ENCODE measurements at regions not wholly inside any gene's neighbourhood (a gene's known extent, or its start where the extent isn't known, plus 50 kb on each side); places are given as distances from the start of the nearest gene placed in this dataset.

DNA sequence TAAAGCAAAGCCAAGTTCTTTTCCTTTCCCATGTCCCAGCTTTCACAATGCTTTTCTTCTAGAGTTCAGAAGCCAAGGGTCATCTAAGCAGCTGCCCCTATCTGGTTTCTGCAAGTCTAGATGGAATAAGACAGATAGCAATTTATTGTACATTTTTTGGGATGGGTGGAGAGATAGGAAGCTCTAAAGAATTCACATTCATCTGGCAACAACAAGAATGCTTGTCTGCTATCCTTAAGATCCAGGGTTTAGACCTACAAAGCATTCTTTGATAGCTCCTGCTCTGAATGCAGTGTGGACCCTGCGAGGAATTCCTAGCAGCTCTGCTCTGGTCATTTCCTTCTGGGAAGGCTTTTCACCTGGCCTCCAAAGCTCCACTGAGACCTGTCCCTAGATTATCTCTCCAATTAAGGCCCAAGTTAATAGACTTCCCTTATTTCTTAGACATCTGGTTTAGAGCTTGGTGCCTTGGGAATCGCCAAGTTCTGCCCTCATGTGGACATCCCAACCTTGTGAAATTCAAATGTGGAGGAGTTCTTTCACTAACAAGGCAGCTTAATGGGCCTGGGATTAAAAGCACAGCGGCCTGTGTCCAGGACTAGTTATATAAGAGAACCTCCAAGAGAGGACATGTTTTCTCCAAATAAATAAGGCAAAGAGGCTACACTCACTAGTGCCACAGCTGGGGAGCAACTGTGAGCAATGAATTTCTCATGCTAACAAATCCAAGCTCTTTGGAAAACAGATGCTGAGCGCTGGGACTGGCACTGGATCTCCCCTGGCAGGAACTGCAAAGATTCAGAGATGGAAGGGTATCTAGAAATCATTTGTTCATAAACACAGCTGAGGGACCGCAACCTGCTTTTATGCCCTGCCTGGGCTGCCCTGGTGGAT, 384.5 kb upstream of the DDHD1 start:
- H3K27ac ChIP-seq = no peak overlapping the region
- TF ChIP-seq, protein P1, sequence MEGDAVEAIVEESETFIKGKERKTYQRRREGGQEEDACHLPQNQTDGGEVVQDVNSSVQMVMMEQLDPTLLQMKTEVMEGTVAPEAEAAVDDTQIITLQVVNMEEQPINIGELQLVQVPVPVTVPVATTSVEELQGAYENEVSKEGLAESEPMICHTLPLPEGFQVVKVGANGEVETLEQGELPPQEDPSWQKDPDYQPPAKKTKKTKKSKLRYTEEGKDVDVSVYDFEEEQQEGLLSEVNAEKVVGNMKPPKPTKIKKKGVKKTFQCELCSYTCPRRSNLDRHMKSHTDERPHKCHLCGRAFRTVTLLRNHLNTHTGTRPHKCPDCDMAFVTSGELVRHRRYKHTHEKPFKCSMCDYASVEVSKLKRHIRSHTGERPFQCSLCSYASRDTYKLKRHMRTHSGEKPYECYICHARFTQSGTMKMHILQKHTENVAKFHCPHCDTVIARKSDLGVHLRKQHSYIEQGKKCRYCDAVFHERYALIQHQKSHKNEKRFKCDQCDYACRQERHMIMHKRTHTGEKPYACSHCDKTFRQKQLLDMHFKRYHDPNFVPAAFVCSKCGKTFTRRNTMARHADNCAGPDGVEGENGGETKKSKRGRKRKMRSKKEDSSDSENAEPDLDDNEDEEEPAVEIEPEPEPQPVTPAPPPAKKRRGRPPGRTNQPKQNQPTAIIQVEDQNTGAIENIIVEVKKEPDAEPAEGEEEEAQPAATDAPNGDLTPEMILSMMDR (IDR thresholded peaks at IDR 0.05) = no peak
- no peak for TF ChIP-seq POLR2A (IDR thresholded peaks at IDR 0.05)
- no peaks in the 10 kb centered on the region for H3K27me3 ChIP-seq
- WGBS, 2 donors = 63 to 78% methylated on average over 5 of the region's 5 CpGs
- H3K9me3 ChIP-seq = no peaks in the 10 kb centered on the region
- DNase-seq = no peak
- peaks cover 8% of the 10 kb centered on the region for H3K4me1 ChIP-seq
- no peaks in the 10 kb centered on the region for H3K36me3 ChIP-seq (ENCODE audit: low read depth, missing control alignments)
- H3K4me3 ChIP-seq = no peak overlapping the region
- intact Hi-C loops (cut with DNase I; ENCODE audit: low total_unique reads) = no loop called here

DNA sequence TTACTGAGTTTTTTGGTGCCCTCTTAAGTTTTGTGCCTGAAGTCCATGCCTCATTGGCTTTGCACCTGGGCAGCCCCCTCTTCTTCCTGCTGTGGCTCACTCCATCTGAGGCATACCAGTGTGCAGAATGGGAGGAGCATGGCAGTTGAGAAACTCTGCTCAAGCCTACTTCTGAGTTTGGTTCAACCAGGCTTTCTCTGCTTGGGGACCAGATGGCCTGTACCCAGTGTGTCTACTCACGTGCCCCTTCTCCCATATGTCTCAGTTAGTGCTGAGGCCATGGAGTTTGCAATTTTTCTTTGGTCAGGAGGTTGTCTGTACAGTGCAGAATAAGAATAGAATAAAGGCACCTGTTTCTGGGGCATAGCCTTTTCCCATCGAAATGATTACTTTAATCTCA, 383.3 kb upstream of the DDHD1 start:
- intact Hi-C loops (cut with DNase I; ENCODE audit: low total_unique reads) = no loop called here
- Histone ChIP-seq H3K4me3 (no peak overlapping the region), H3K9me3 (no peaks in the 10 kb centered on the region), H3K36me3 (ENCODE audit: low read depth, missing control alignments) (no peaks in the 10 kb centered on the region), H3K27ac (no peak overlapping the region), H3K27me3 (no peaks in the 10 kb centered on the region), H3K4me1 (peaks cover 5% of the 10 kb centered on the region)
- TF ChIP-seq, protein P1 (IDR thresholded peaks at IDR 0.05) = no peak
- TF ChIP-seq POLR2A (IDR thresholded peaks at IDR 0.05) = no peak
- WGBS, 2 donors = 73 to 80% methylated on average over 2 of the region's 2 CpGs
- DNase-seq = no peak

DNA sequence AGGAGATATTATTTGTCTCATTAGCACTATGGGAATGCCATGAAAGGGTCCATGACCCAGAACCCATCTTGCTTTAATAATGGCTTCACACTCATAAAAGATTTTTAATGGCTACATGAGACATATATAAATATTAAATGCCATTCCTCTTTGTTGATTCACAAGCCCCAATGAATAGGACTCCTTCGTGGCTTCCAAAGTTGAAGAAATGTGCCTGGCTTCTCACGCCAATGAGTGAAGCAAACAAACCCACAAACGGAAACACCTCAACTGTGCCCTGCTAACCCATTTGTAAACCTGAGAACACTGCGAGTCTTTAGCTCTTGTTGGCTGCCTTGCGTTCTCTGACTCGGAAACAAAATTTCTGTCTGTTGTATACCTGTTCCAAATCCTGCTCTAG, 381.7 kb upstream of the DDHD1 start:
- no peak for DNase-seq
- H3K36me3 ChIP-seq (ENCODE audit: low read depth, missing control alignments) = no peaks in the 10 kb centered on the region
- H3K4me1 ChIP-seq = peaks cover 4% of the 10 kb centered on the region
- H3K27me3 ChIP-seq = no peaks in the 10 kb centered on the region
- no peaks in the 10 kb centered on the region for H3K9me3 ChIP-seq
- intact Hi-C loops (cut with DNase I; ENCODE audit: low total_unique reads) = no loop called here
- no peak for TF ChIP-seq POLR2A (IDR thresholded peaks at IDR 0.05)
- no peak overlapping the region for H3K4me3 ChIP-seq
- 75 to 92% methylated on average over 6 of the region's 6 CpGs for WGBS, 2 donors
- no peak overlapping the region for H3K27ac ChIP-seq

DNA sequence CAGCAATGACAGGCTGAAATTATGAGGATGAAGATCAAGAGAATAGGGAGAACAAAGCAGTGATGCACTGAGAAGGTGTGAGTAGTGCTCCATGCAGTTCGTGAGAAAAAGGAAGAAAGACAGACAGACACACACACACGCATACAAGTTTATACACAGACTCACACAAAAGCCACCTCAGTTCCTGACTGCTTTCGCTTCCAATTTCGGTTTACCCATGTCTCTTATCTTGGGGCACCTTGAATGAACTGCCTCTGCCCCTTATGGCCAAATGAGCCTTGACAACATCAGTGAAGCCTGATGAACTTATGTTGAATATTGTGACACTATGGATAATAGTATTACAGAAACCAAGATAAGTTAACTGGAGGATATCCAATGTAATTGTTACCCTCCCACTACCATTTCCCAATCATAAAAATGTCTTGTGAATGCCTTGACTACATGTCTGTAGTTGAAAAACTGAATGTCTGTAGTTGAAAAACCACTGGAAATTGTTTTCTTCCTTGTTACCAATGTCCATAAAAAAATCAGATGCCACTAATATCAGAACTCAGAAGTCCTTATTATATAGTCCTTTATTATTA, 380.4 kb upstream of the DDHD1 start:
- DNase-seq = no peak
- H3K36me3 ChIP-seq (ENCODE audit: low read depth, missing control alignments) = no peaks in the 10 kb centered on the region
- no peak overlapping the region for H3K4me3 ChIP-seq
- intact Hi-C loops (cut with DNase I; ENCODE audit: low total_unique reads) = no loop called here
- H3K27me3 ChIP-seq = no peaks in the 10 kb centered on the region
- H3K9me3 ChIP-seq = no peaks in the 10 kb centered on the region
- 68 to 71% methylated on average over 4 of the region's 4 CpGs for WGBS, 2 donors
- TF ChIP-seq, protein P1 (IDR thresholded peaks at IDR 0.05) = no peak
- no peak for TF ChIP-seq POLR2A (IDR thresholded peaks at IDR 0.05)
- H3K27ac ChIP-seq = no peak overlapping the region
- no peaks in the 10 kb centered on the region for H3K4me1 ChIP-seq

DNA sequence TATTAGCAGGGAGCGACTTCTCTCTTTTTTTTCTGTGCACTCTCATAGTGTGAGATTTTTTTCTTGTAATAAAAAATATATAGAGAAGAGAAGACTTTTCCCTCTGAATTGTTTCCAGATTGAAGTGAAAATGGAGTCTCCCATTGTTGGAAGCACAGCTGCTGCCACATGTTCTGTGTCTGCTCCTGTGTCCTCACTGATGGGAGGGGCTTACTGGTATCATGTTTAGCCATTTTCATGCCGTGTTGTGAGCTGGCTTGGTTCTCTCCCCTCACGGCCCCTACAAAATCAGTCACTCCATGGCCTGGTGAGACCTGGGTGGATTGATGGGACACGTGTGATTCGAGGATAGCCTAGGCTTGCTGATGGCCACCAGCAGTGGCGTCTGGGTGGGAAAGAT, 379.7 kb upstream of the DDHD1 start:
- no peaks in the 10 kb centered on the region for H3K4me1 ChIP-seq
- no peak for TF ChIP-seq POLR2A (IDR thresholded peaks at IDR 0.05)
- TF ChIP-seq, protein P1 (IDR thresholded peaks at IDR 0.05) = no peak
- no peak for DNase-seq
- no peaks in the 10 kb centered on the region for H3K9me3 ChIP-seq
- WGBS, 2 donors = 73 to 81% methylated on average over 6 of the region's 6 CpGs
- intact Hi-C loops (cut with DNase I; ENCODE audit: low total_unique reads) = no loop called here
- no peaks in the 10 kb centered on the region for H3K27me3 ChIP-seq
- no peaks in the 10 kb centered on the region for H3K36me3 ChIP-seq (ENCODE audit: low read depth, missing control alignments)
- H3K4me3 ChIP-seq = no peak overlapping the region
- no peak overlapping the region for H3K27ac ChIP-seq

All from testis (tissue), 2 donors.